Esophagus muscularis mucosa (tissue), 4 donors: ENCODE measurements at regions not wholly inside any gene's neighbourhood (a gene's known extent, or its start where the extent isn't known, plus 50 kb on each side); places are given as distances from the start of the nearest gene placed in this dataset.

Experiments used
- DNase-seq: peaks from one replicate; pipeline ENCODE4 v3.0.0-alpha.2; 2017; ENCODE audit errors: extremely low spot score
- H3K27ac ChIP-seq, 4 donors: fragments of 200-600 bp; sonication (generic); replicated peaks in 1 of 4; 1 replicate in 3 of 4; 2 replicates in 1 of 4; pipeline ENCODE4 v1.5.1; 2016 to 2019; ENCODE audit warnings: mild to moderate bottlenecking in 1 of 4
- H3K27me3 ChIP-seq, 4 donors: fragments of 200-600 bp; sonication (generic); one replicate each; pipeline versions ENCODE4 v1.5.1 to v1.6.0; 2016 to 2019
- H3K36me3 ChIP-seq, 4 donors: fragments of 200-600 bp; sonication (generic); one replicate each; pipeline ENCODE4 v1.5.1; 2016 to 2019
- H3K4me1 ChIP-seq, 4 donors: fragments of 200-600 bp; sonication (generic); one replicate each; pipeline ENCODE4 v1.5.1; 2016 to 2019
- H3K4me3 ChIP-seq, 4 donors: fragments of 200-600 bp; sonication (generic); 1 replicate in 2 of 4; 2 replicates in 2 of 4; pipeline ENCODE4 v1.5.1; 2016 to 2019; ENCODE audit warnings: mild to moderate bottlenecking in 4 of 4, moderate library complexity in 1 of 4
- H3K9me3 ChIP-seq, 4 donors: fragments of 200-600 bp; sonication (generic); 1 replicate in 3 of 4; 2 replicates in 1 of 4; pipeline ENCODE4 v1.5.1; 2016 to 2019
- CTCF ChIP-seq, 3 experiments: fragments of 200-600 bp in 2 of 3; fragments of 450-650 bp in 1 of 3; sonication (generic) in 2 of 3; IDR thresholded peaks; one replicate each; pipeline ENCODE4 v1.5.1; 2017 to 2019; ENCODE audit warnings: antibody characterized with exemption in 3 of 3, mild to moderate bottlenecking in 2 of 3, moderate library complexity in 1 of 3
- EP300 ChIP-seq: sonication (generic); formaldehyde crosslinking; IDR thresholded peaks from one replicate; pipeline ENCODE4 v1.6.1; 2017; ENCODE audit warnings: antibody characterized with exemption
- POLR2A ChIP-seq: fragments of 450-650 bp; IDR thresholded peaks from one replicate; pipeline ENCODE4 v1.6.1; 2017; ENCODE audit warnings: antibody characterized with exemption, moderate library complexity, mild to moderate bottlenecking, low read depth
- POLR2AphosphoS5 ChIP-seq, 2 donors: sonication (generic); formaldehyde crosslinking; IDR thresholded peaks; one replicate each; pipeline ENCODE4 v1.6.1; 2017; ENCODE audit warnings: antibody characterized with exemption in 2 of 2
- WGBS: methylation state at CpG from one replicate; pipeline ENCODE4 v1.1.5; 2018; 5-methylcytosine and 5-hydroxymethylcytosine counted together
- intact Hi-C: fragments of 100-400 bp; cut with DNase I; formaldehyde crosslinking; loops from one replicate; pipeline ENCODE4 v1.15.1; 2023

GRCh38 chr1:193754732-193755427, 568.5 kb upstream of the B3GALT2 start:
- Histone ChIP-seq H3K27me3 (no peaks in the 10 kb centered on the region), H3K9me3 (no peaks in the 10 kb centered on the region), H3K36me3 (no peaks in the 10 kb centered on the region), H3K27ac (no peak overlapping the region), H3K4me3 (no peak overlapping the region), H3K4me1 (no peaks in the 10 kb centered on the region)
- intact Hi-C loops, result no loop called here
- DNase-seq, result no peak
- no peak for TF ChIP-seq EP300
- no peak for TF ChIP-seq POLR2A
- TF ChIP-seq CTCF (IDR thresholded peaks at IDR 0.05), result no peak
- no peak for TF ChIP-seq POLR2AphosphoS5 (IDR thresholded peaks at IDR 0.05)
- WGBS, result 100% methylated on average over 1 of the region's 1 CpG

DNA sequence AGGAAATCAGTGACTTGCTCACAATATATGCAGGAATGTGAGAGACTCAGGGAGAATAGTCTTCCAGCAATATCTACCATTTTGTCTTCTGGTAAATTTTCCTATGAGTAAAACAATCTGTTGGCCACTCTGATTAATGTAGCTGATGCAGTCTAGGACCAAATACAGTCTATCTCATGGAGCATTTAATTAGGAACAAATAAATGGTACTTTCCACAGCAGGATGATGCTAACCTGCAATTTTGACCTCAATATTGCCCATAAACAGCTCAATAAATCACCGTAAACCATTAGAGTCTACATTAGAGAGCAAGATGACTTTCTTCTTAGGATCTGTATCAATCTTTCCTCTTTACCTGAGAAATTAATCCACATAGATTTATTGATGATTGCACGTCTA, 567.7 kb upstream of the B3GALT2 start:
- no peak overlapping the region for H3K27ac ChIP-seq
- DNase-seq, result no peak
- no peaks in the 10 kb centered on the region for H3K27me3 ChIP-seq
- 100% methylated on average over 2 of the region's 2 CpGs for WGBS
- intact Hi-C loops, result no loop called here
- no peaks in the 10 kb centered on the region for H3K9me3 ChIP-seq
- H3K4me1 ChIP-seq, result no peaks in the 10 kb centered on the region
- TF ChIP-seq CTCF (IDR thresholded peaks at IDR 0.05) (no peak), POLR2A (no peak), EP300 (no peak), POLR2AphosphoS5 (IDR thresholded peaks at IDR 0.05) (no peak)
- H3K4me3 ChIP-seq, result no peak overlapping the region
- H3K36me3 ChIP-seq, result no peaks in the 10 kb centered on the region

GRCh38 chr1:193753038-193753756, 566.8 kb upstream of the B3GALT2 start:
- TF ChIP-seq POLR2A, result no peak
- Histone ChIP-seq H3K27me3 (no peaks in the 10 kb centered on the region), H3K4me1 (no peaks in the 10 kb centered on the region), H3K4me3 (no peak overlapping the region), H3K9me3 (no peaks in the 10 kb centered on the region), H3K36me3 (no peaks in the 10 kb centered on the region), H3K27ac (no peak overlapping the region)
- 77% methylated on average over 5 of the region's 5 CpGs for WGBS
- intact Hi-C loops, result no loop called here
- no peak for DNase-seq

DNA sequence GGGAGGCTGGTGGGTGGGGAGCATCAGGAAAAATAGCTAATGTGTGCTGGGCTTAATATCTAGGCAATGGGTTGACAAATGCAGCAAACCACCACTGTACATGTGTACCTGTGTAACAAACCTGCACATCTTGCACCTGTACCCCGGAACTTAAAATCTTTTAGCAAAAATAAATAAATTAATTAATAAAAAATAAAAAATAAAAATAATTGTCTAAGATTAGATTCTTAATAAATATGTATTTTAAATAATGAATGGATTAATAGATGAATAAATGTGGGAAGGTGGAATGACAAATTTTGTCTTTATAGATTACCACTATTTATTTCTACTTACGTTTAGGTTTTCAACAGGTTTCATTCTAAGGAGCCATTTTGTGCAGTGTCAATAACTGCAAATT, 563.5 kb upstream of the B3GALT2 start:
- Histone ChIP-seq H3K36me3 (no peaks in the 10 kb centered on the region), H3K9me3 (no peaks in the 10 kb centered on the region), H3K27me3 (no peaks in the 10 kb centered on the region), H3K27ac (no peak overlapping the region), H3K4me3 (no peak overlapping the region), H3K4me1 (no peaks in the 10 kb centered on the region)
- no peak for DNase-seq
- TF ChIP-seq POLR2A (no peak), POLR2AphosphoS5 (IDR thresholded peaks at IDR 0.05) (no peak), EP300 (no peak), CTCF (IDR thresholded peaks at IDR 0.05) (no peak)
- intact Hi-C loops, result no loop called here
- 92% methylated on average over 2 of the region's 2 CpGs for WGBS

DNA sequence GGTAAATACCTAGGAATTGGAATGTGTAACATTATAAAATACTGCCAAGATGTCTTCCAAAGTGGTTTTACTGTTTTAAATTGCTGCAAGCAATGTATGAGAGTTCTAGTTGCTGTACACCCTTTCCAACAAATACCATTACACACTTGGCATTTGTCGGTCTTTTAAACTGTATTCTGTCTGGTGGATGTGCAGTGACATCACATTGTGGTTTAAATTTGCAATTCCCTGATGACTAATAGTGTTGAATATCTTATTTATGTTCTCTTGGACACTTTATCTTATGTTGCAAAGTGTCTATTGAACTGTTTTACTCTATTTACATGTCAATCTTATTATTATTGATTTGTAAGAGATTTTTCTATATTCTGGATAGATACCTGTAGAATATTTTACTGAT, 561.2 kb upstream of the B3GALT2 start:
- H3K4me1 ChIP-seq, result no peaks in the 10 kb centered on the region
- H3K27ac ChIP-seq, result no peak overlapping the region
- no peak for TF ChIP-seq CTCF (IDR thresholded peaks at IDR 0.05)
- TF ChIP-seq POLR2AphosphoS5 (IDR thresholded peaks at IDR 0.05), result no peak
- TF ChIP-seq POLR2A, result no peak
- no peak for TF ChIP-seq EP300
- no peaks in the 10 kb centered on the region for H3K36me3 ChIP-seq
- intact Hi-C loops, result no loop called here
- H3K4me3 ChIP-seq, result no peak overlapping the region
- WGBS, result 100% methylated on average over 1 of the region's 1 CpG
- H3K9me3 ChIP-seq, result no peaks in the 10 kb centered on the region
- H3K27me3 ChIP-seq, result no peaks in the 10 kb centered on the region
- no peak for DNase-seq
